Sigmoid colon (tissue), 6 donors: ENCODE measurements at regions not wholly inside any gene's neighbourhood (a gene's known extent, or its start where the extent isn't known, plus 50 kb on each side); places are given as distances from the start of the nearest gene placed in this dataset.

ENCODE experiments used
- DNase-seq: peaks from one replicate; pipeline ENCODE4 v3.0.0-alpha.2; 2019
- H3K27ac ChIP-seq, 4 donors: fragments of 200-600 bp; sonication (generic); one replicate each; pipeline ENCODE4 v1.5.1; 2016 to 2019; ENCODE audit warnings: mild to moderate bottlenecking in 1 of 4
- H3K27me3 ChIP-seq, 3 donors: fragments of 200-600 bp; sonication (generic); one replicate each; pipeline ENCODE4 v1.5.1; 2019; ENCODE audit warnings: mild to moderate bottlenecking in 1 of 3
- H3K36me3 ChIP-seq, 4 donors: fragments of 200-600 bp; sonication (generic); one replicate each; pipeline ENCODE4 v1.5.1; 2016 to 2019
- H3K4me1 ChIP-seq, 4 donors: fragments of 200-600 bp; sonication (generic); one replicate each; pipeline ENCODE4 v1.5.1; 2017 to 2019
- H3K4me3 ChIP-seq, 4 donors: fragments of 200-600 bp; sonication (generic); one replicate each; pipeline ENCODE4 v1.5.1; 2017 to 2019; ENCODE audit warnings: mild to moderate bottlenecking in 2 of 4, moderate library complexity in 1 of 4
- H3K9me3 ChIP-seq, 4 donors: fragments of 200-600 bp in 3 of 4; sonication (generic) in 3 of 4; one replicate each; pipeline versions ENCODE4 v1.5.1 to v1.6.1; 2013 to 2019
- CTCF ChIP-seq, 4 experiments: fragments of 450-650 bp in 3 of 4; fragments of 200-600 bp in 1 of 4; IDR thresholded peaks; one replicate each; pipeline ENCODE4 v1.5.1; 2016 to 2019; ENCODE audit warnings: antibody characterized with exemption in 4 of 4, mild to moderate bottlenecking in 3 of 4, moderate library complexity in 2 of 4
- EP300 ChIP-seq, 4 donors: sonication (generic); formaldehyde crosslinking; IDR thresholded peaks; one replicate each; pipeline ENCODE4 v1.6.1; 2017; ENCODE audit warnings: antibody characterized with exemption in 4 of 4
- POLR2A ChIP-seq, 2 donors: fragments of 450-650 bp; IDR thresholded peaks; one replicate each; pipeline ENCODE4 v1.6.1; 2016; ENCODE audit warnings: antibody characterized with exemption in 2 of 2, mild to moderate bottlenecking in 2 of 2, moderate library complexity in 2 of 2
- POLR2AphosphoS5 ChIP-seq, 4 donors: sonication (generic); formaldehyde crosslinking; IDR thresholded peaks; one replicate each; pipeline ENCODE4 v1.6.1; 2017; ENCODE audit warnings: antibody characterized with exemption in 4 of 4
- WGBS, 2 donors: extraction: QIAGEN DNeasy Blood & Tissue Kit; methylation state at CpG; one replicate each; pipeline ENCODE4 v1.1.7; 2013; 5-methylcytosine and 5-hydroxymethylcytosine counted together
- intact Hi-C: fragments of 100-400 bp; cut with DNase I; formaldehyde crosslinking; loops from one replicate; pipeline ENCODE4 v1.15.1; 2023
- donor health status: healthy with polysubstance abuse.
- donor health status: healthy.

DNA sequence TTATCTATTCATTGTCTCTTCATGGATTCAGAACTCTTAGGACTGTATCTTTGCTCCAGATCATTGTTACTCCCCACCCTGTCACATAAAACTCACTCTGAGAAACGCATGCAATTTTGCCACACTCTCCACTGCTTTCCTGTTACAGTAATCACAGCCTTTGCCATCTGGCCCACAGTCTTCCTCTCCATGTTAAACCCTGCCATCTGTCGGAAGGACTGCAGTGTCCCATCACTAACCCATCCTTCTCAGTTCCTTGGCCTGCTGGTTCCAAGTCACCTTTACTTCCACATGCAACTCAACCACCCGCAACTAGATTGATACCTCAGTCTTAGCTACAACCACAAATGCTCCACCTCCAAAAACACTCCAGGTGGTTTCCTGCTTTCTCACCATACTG, 308.7 kb upstream of the FAM241A start:
- WGBS, 2 donors: 72 to 83% methylated on average over 3 of the region's 3 CpGs
- Histone ChIP-seq H3K36me3 (no peaks in the 10 kb centered on the region), H3K4me3 (no peak overlapping the region), H3K27me3 (no peaks in the 10 kb centered on the region), H3K9me3 (no peaks in the 10 kb centered on the region), H3K27ac (no peak overlapping the region), H3K4me1 (no peaks in the 10 kb centered on the region)
- no peak for TF ChIP-seq POLR2A (IDR thresholded peaks at IDR 0.05)
- no peak for TF ChIP-seq POLR2AphosphoS5 (IDR thresholded peaks at IDR 0.05)
- no peak for TF ChIP-seq EP300 (IDR thresholded peaks at IDR 0.05)
- no peak for TF ChIP-seq CTCF (IDR thresholded peaks at IDR 0.05)
- intact Hi-C loops: no loop called here
- no peak for DNase-seq

GRCh38 chr4:111837761-111838160, 307.5 kb upstream of the FAM241A start:
- no peak for DNase-seq
- Histone ChIP-seq H3K27me3 (no peaks in the 10 kb centered on the region), H3K4me3 (no peak overlapping the region), H3K9me3 (no peaks in the 10 kb centered on the region), H3K36me3 (no peaks in the 10 kb centered on the region), H3K27ac (no peak overlapping the region), H3K4me1 (no peaks in the 10 kb centered on the region)
- 82 to 88% methylated on average over 2 of the region's 2 CpGs for WGBS, 2 donors
- TF ChIP-seq POLR2A (IDR thresholded peaks at IDR 0.05) (no peak), CTCF (IDR thresholded peaks at IDR 0.05) (no peak), EP300 (IDR thresholded peaks at IDR 0.05) (no peak), POLR2AphosphoS5 (IDR thresholded peaks at IDR 0.05) (no peak)
- intact Hi-C loops: no loop called here

DNA sequence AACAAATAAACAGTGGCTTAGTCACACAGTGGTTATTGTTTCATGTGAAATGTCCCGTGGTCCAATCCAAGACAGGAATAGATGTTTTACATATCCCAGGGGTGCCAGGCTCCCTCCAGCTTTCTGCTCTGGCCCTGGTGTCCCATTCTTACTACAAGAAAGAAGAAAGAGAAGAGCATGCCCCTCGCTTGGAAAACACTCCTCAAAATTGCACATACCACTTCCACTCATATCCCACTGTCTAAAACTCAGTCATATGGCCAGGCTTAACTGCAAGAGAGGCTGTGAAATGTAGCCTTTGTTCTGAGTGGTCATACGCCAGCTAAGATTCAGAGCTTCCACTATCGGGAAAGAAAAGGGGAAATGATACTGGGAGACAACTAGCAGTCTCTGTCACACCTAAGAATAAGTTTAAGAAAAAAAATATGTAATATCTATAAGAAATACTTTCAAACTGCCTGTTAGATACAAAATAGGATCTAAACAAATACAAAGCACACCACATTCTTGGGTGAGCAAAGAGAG, 306.8 kb upstream of the FAM241A start:
- Histone ChIP-seq H3K27me3 (no peaks in the 10 kb centered on the region), H3K4me3 (no peak overlapping the region), H3K27ac (no peak overlapping the region), H3K36me3 (no peaks in the 10 kb centered on the region), H3K4me1 (no peaks in the 10 kb centered on the region), H3K9me3 (no peaks in the 10 kb centered on the region)
- intact Hi-C loops: no loop called here
- 71 to 82% methylated on average over 4 of the region's 4 CpGs for WGBS, 2 donors
- no peak for TF ChIP-seq POLR2AphosphoS5 (IDR thresholded peaks at IDR 0.05)
- no peak for TF ChIP-seq CTCF (IDR thresholded peaks at IDR 0.05)
- no peak for TF ChIP-seq EP300 (IDR thresholded peaks at IDR 0.05)
- TF ChIP-seq POLR2A (IDR thresholded peaks at IDR 0.05): no peak
- DNase-seq: no peak

- Histone ChIP-seq H3K27me3 (no peaks in the 10 kb centered on the region), H3K36me3 (no peaks in the 10 kb centered on the region), H3K27ac (no peak overlapping the region), H3K9me3 (no peaks in the 10 kb centered on the region), H3K4me1 (no peaks in the 10 kb centered on the region), H3K4me3 (no peak overlapping the region)
- intact Hi-C loops: no loop called here
- 82 to 83% methylated on average over 2 of the region's 2 CpGs for WGBS, 2 donors
- TF ChIP-seq POLR2A (IDR thresholded peaks at IDR 0.05) (no peak), CTCF (IDR thresholded peaks at IDR 0.05) (no peak), EP300 (IDR thresholded peaks at IDR 0.05) (no peak), POLR2AphosphoS5 (IDR thresholded peaks at IDR 0.05) (no peak)
- DNase-seq: no peak
Measured at GRCh38 chr4:111839141-111839540, 306.1 kb upstream of the FAM241A start.

DNA sequence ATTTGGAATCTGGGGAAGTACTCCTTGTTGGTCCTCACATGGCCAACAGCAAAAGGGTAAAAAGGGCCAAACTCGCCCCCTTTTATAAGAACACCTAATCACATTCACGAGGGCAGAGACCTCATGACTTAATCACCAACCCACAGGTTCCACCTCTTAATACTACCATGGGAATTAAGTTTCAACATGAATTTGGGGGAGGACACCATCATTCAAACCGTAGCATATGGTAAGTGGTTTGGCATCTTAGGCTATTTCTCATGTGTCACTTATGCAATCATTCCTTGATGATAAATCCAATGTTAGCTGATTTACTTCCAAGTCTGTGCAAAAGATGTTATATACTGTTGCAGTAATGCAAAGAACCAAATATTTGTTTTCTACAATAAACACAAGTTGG, 302.9 kb upstream of the FAM241A start:
- TF ChIP-seq POLR2A (IDR thresholded peaks at IDR 0.05): no peak
- H3K4me3 ChIP-seq: no peak overlapping the region
- 89 to 90% methylated on average over 3 of the region's 3 CpGs for WGBS, 2 donors
- DNase-seq: no peak
- intact Hi-C loops: no loop called here
- H3K36me3 ChIP-seq: no peaks in the 10 kb centered on the region
- no peaks in the 10 kb centered on the region for H3K27me3 ChIP-seq
- H3K4me1 ChIP-seq: no peaks in the 10 kb centered on the region
- no peaks in the 10 kb centered on the region for H3K9me3 ChIP-seq
- no peak overlapping the region for H3K27ac ChIP-seq
